Upper lobe of left lung (tissue), 4 donors: ENCODE measurements at regions not wholly inside any gene's neighbourhood (a gene's known extent, or its start where the extent isn't known, plus 50 kb on each side); places are given as distances from the start of the nearest gene placed in this dataset.

Experiments
- POLR2A ChIP-seq, 4 donors: fragments of 450-650 bp; IDR thresholded peaks; one replicate each; pipeline ENCODE4 v1.5.1; 2016 to 2017; ENCODE audit warnings: antibody characterized with exemption in 4 of 4, mild to moderate bottlenecking in 2 of 4
- POLR2AphosphoS5 ChIP-seq, 2 donors: sonication (generic); formaldehyde crosslinking; IDR thresholded peaks; one replicate each; pipeline ENCODE4 v1.5.1; 2017; ENCODE audit warnings: antibody characterized with exemption in 2 of 2
- TF ChIP-seq, protein P1 (sequence below), 6 experiments: fragments of 450-650 bp in 4 of 6; fragments of 200-600 bp in 2 of 6; sonication (generic) in 2 of 6; IDR thresholded peaks; one replicate each; pipeline ENCODE4 v1.5.1; 2016 to 2019; ENCODE audit warnings: antibody characterized with exemption in 6 of 6

DNA sequence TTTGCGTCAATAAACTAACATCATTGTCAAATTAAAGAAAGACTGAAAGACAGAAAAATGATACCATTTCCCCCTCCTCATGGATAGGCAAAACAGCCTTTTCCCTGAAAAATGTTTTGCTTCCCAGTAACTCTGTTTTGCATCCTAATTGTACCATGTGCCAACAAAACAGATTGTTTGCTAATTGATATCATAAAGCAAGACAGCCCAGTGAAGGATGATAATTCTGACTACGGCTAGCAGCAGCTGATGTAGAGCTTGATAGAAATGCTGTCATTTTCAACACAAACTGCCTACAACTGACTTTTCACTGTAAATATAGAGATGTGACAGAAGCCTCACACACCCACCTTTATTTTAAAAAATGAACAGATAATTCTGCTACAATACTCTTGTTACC lies 1061.6 kb downstream of the HACE1 start:
- TF ChIP-seq, protein P1, sequence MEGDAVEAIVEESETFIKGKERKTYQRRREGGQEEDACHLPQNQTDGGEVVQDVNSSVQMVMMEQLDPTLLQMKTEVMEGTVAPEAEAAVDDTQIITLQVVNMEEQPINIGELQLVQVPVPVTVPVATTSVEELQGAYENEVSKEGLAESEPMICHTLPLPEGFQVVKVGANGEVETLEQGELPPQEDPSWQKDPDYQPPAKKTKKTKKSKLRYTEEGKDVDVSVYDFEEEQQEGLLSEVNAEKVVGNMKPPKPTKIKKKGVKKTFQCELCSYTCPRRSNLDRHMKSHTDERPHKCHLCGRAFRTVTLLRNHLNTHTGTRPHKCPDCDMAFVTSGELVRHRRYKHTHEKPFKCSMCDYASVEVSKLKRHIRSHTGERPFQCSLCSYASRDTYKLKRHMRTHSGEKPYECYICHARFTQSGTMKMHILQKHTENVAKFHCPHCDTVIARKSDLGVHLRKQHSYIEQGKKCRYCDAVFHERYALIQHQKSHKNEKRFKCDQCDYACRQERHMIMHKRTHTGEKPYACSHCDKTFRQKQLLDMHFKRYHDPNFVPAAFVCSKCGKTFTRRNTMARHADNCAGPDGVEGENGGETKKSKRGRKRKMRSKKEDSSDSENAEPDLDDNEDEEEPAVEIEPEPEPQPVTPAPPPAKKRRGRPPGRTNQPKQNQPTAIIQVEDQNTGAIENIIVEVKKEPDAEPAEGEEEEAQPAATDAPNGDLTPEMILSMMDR (IDR thresholded peaks at IDR 0.05) = no peak
- no peak for TF ChIP-seq POLR2A (IDR thresholded peaks at IDR 0.05)
- TF ChIP-seq POLR2AphosphoS5 (IDR thresholded peaks at IDR 0.05) = no peak
